ENCODE measurements at regions not wholly inside any gene's neighbourhood (a gene's known extent, or its start where the extent isn't known, plus 50 kb on each side); places are given as distances from the start of the nearest gene placed in this dataset.

DNA sequence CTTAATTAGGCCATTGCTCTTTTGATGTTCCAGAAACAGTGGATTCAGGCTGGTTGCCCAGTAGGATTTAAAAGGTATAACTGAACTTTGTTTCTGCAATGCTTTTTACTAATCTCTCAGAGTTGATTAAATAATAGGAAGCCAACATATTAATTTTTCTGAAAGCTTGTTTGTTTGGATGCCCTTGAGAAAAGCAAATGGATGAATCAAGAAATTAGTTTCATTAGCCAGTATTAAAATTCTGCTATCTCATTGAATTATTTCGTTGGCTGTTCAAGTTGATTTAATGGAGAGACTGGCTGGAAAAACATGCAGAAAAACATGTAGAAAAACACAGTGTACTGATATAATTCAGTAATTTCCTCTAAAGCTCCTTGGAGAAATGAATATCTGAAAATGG lies 178.9 kb upstream of the THRB start:
- Histone ChIP-seq H3K79me2 (replicated peaks; ENCODE audit: insufficient read depth, low read length) (no peaks in the 10 kb centered on the region), H3K9me2 (ENCODE audit: insufficient read depth, low read length) (no peaks in the 10 kb centered on the region), H2AFZ (ENCODE audit: low read depth, low read length) (no peak overlapping the region), H3F3A (ENCODE audit: insufficient read depth, low read length, poor library complexity, severe bottlenecking) (no peaks in the 10 kb centered on the region), H3K27ac (ENCODE audit: low read length) (no peak overlapping the region), H3K4me3 (ENCODE audit: low read length) (no peak overlapping the region), H3K4me2 (ENCODE audit: low read length) (no peak overlapping the region), H4K20me1 (ENCODE audit: insufficient read depth) (no peaks in the 10 kb centered on the region), H3K36me3 (ENCODE audit: insufficient read depth, low read length) (no peaks in the 10 kb centered on the region), H3K9me3 (ENCODE audit: low read length) (no peaks in the 10 kb centered on the region), H3K27me3 (ENCODE audit: insufficient read depth, low read depth, low read length) (no peaks in the 10 kb centered on the region), H3K9ac (ENCODE audit: low read length) (no peak overlapping the region)
- TF ChIP-seq RAD21 (conservative IDR thresholded peaks at IDR 0.05), result no peak
- TF ChIP-seq TAF1 (IDR thresholded peaks at IDR 0.05; ENCODE audit: low read depth), result no peak
- no peak for TF ChIP-seq SMC3 (conservative IDR thresholded peaks at IDR 0.05; ENCODE audit: poor library complexity)

GRCh38 chr3:24674261-24674660 lies 179.6 kb upstream of the THRB start:
- TF ChIP-seq SMC3 (conservative IDR thresholded peaks at IDR 0.05; ENCODE audit: poor library complexity) (no peak), EP300 (conservative IDR thresholded peaks at IDR 0.05; ENCODE audit: poor library complexity, severe bottlenecking) (no peak), CTCF (IDR thresholded peaks at IDR 0.05; ENCODE audit: poor library complexity, severe bottlenecking) (no peak), TAF1 (IDR thresholded peaks at IDR 0.05; ENCODE audit: low read depth) (no peak), POLR2AphosphoS5 (IDR thresholded peaks at IDR 0.05) (no peak), EZH2 (IDR thresholded peaks at IDR 0.05; ENCODE audit: borderline replicate concordance, insufficient read depth, low read length, poor library complexity, severe bottlenecking) (no peak), RAD21 (conservative IDR thresholded peaks at IDR 0.05) (no peak), MXI1 (conservative IDR thresholded peaks at IDR 0.05; ENCODE audit: poor library complexity, severe bottlenecking) (no peak)
- TF ChIP-seq, protein P1, sequence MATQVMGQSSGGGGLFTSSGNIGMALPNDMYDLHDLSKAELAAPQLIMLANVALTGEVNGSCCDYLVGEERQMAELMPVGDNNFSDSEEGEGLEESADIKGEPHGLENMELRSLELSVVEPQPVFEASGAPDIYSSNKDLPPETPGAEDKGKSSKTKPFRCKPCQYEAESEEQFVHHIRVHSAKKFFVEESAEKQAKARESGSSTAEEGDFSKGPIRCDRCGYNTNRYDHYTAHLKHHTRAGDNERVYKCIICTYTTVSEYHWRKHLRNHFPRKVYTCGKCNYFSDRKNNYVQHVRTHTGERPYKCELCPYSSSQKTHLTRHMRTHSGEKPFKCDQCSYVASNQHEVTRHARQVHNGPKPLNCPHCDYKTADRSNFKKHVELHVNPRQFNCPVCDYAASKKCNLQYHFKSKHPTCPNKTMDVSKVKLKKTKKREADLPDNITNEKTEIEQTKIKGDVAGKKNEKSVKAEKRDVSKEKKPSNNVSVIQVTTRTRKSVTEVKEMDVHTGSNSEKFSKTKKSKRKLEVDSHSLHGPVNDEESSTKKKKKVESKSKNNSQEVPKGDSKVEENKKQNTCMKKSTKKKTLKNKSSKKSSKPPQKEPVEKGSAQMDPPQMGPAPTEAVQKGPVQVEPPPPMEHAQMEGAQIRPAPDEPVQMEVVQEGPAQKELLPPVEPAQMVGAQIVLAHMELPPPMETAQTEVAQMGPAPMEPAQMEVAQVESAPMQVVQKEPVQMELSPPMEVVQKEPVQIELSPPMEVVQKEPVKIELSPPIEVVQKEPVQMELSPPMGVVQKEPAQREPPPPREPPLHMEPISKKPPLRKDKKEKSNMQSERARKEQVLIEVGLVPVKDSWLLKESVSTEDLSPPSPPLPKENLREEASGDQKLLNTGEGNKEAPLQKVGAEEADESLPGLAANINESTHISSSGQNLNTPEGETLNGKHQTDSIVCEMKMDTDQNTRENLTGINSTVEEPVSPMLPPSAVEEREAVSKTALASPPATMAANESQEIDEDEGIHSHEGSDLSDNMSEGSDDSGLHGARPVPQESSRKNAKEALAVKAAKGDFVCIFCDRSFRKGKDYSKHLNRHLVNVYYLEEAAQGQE (IDR thresholded peaks at IDR 0.05; ENCODE audit: borderline replicate concordance), result no peak
- Histone ChIP-seq H3K4me3 (ENCODE audit: low read length) (no peak overlapping the region), H3K9me2 (ENCODE audit: insufficient read depth, low read length) (no peaks in the 10 kb centered on the region), H3K79me2 (replicated peaks; ENCODE audit: insufficient read depth, low read length) (no peaks in the 10 kb centered on the region), H3K9ac (ENCODE audit: low read length) (no peak overlapping the region), H3K36me3 (ENCODE audit: insufficient read depth, low read length) (no peaks in the 10 kb centered on the region), H3F3A (ENCODE audit: insufficient read depth, low read length, poor library complexity, severe bottlenecking) (no peaks in the 10 kb centered on the region), H2AFZ (ENCODE audit: low read depth, low read length) (no peak overlapping the region), H3K9me3 (ENCODE audit: low read length) (no peaks in the 10 kb centered on the region), H3K27ac (ENCODE audit: low read length) (no peak overlapping the region), H4K20me1 (ENCODE audit: insufficient read depth) (no peaks in the 10 kb centered on the region), H3K4me2 (ENCODE audit: low read length) (no peak overlapping the region), H3K27me3 (ENCODE audit: insufficient read depth, low read depth, low read length) (no peaks in the 10 kb centered on the region)

DNA sequence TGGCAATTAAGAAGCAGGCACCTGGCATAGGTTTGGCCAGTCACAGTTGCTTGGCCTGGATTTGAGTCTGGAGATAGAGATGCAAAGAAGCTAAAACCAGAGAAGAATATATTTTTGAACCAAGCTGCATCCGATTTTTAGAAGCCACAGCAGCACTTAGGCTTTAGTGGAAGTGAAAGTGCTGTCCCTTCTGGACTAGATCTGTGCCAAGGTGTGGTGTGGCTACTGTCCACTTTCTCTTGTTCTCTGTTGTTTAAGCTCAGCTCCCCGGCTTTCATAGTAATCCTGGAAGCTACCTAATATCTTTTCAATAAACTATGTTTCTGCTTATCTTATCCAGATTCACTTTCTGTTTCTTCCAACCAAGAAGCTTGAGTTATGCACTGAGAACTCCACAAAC lies 183.4 kb upstream of the THRB start:
- Histone ChIP-seq H3K4me2 (ENCODE audit: low read length) (no peak overlapping the region), H3K36me3 (ENCODE audit: insufficient read depth, low read length) (no peaks in the 10 kb centered on the region), H2AFZ (ENCODE audit: low read depth, low read length) (no peak overlapping the region), H4K20me1 (ENCODE audit: insufficient read depth) (no peaks in the 10 kb centered on the region), H3K9ac (ENCODE audit: low read length) (no peak overlapping the region), H3F3A (ENCODE audit: insufficient read depth, low read length, poor library complexity, severe bottlenecking) (no peaks in the 10 kb centered on the region), H3K27me3 (ENCODE audit: insufficient read depth, low read depth, low read length) (no peaks in the 10 kb centered on the region), H3K9me3 (ENCODE audit: low read length) (no peaks in the 10 kb centered on the region), H3K9me2 (ENCODE audit: insufficient read depth, low read length) (no peaks in the 10 kb centered on the region), H3K27ac (ENCODE audit: low read length) (no peak overlapping the region), H3K4me3 (ENCODE audit: low read length) (no peak overlapping the region), H3K79me2 (replicated peaks; ENCODE audit: insufficient read depth, low read length) (no peaks in the 10 kb centered on the region)
- TF ChIP-seq MXI1 (conservative IDR thresholded peaks at IDR 0.05; ENCODE audit: poor library complexity, severe bottlenecking), result no peak
- TF ChIP-seq EZH2 (IDR thresholded peaks at IDR 0.05; ENCODE audit: borderline replicate concordance, insufficient read depth, low read length, poor library complexity, severe bottlenecking), result no peak
- no peak for TF ChIP-seq CTCF (IDR thresholded peaks at IDR 0.05; ENCODE audit: poor library complexity, severe bottlenecking)
- TF ChIP-seq RAD21 (conservative IDR thresholded peaks at IDR 0.05), result no peak
- TF ChIP-seq TAF1 (IDR thresholded peaks at IDR 0.05; ENCODE audit: low read depth), result no peak
- no peak for TF ChIP-seq POLR2AphosphoS5 (IDR thresholded peaks at IDR 0.05)
- TF ChIP-seq SMC3 (conservative IDR thresholded peaks at IDR 0.05; ENCODE audit: poor library complexity), result no peak
- TF ChIP-seq, protein P1 (IDR thresholded peaks at IDR 0.05; ENCODE audit: borderline replicate concordance), result no peak
- no peak for TF ChIP-seq EP300 (conservative IDR thresholded peaks at IDR 0.05; ENCODE audit: poor library complexity, severe bottlenecking)
